ENCODE measurements at regions not wholly inside any gene's neighbourhood (a gene's known extent, or its start where the extent isn't known, plus 50 kb on each side); places are given as distances from the start of the nearest gene placed in this dataset.
"Not testable (repeated sequence)": the region's sequence is repeated elsewhere in the genome, so short reads cannot be mapped to it uniquely, and the experiment has no call there.

DNA sequence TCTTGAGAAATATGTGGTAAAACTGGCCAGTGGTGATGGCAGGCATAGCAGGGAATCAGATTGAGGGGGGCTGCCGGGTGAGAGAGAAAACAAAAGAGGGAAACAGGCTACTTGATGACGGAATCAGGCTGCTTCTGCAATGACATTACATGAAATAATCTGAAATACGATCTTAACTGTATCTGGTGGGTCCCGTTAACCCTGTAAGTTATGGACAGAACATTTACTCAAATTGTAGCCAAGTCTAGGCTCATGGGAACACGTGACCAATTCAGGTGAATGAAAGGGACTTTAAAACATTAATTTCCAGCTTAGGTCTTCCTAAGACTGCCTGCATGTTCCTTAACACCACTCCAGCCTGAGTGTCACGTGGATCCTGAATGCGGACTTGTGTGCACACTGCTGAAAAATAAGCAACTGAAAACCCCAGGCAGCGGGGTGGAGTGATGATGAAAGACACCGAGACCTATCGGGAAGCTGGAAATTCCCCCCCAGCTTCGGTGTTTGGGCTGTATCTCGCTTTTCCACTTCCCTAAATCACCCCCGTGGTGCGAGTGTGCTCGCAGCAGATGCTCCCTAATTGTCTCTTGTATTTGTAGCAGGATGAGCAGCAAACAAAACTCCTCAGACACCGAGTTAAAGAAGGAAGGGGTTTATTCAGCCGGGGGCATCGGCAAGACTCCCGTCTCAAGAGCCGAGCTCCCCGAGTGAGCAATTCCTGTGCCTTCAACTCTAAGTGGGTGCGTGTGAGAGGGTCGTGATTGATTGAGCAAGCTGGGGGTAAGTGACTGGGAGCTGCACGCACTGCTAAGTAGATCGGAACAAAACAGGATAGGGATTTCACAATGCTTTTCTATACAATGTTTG is 145.0 kb upstream of the GRK3 start:
- DNase-seq (ENCODE audit: low spot score): no peak

DNA sequence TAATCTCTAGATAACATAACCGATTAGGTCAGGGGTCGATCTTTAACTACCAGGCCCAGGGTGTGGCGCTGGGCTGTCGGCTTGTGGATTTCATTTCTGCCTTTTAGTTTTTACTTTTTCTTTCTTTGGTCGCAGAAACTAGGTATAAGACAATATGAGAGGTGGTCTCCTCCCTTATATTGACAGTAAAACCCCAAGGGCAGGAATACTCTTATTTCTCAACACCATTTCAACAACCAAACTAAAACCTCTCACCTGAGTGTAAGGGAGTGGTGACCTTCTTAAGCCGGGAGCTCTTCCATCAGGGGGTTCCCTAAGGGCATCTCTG is 144.4 kb upstream of the GRK3 start:
- DNase-seq (ENCODE audit: low spot score): not testable (repeated sequence)

DNA sequence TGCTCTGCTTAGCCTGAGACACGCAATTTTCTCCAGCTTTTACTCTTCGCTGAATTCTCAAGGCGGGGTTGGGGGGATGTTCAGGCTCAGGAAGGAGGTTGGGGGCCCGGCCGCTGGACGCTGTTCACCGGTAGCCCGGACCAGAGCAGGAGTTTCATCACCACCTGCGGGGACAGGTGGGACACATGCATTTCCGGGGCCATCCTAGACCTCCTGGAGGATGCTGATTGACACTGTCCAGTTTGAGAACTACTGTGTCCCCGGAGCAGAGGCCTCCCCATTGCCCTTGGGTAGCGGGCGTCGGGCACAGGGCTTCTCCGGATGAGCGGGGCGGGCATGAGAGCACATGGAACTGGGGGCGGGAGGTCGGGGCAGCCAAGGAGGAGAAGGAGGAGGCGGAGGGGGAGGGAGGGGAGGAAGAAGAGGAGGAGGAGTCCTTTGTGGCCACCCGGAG is 144.0 kb upstream of the GRK3 start:
- DNase-seq (ENCODE audit: low spot score): no peak

DNA sequence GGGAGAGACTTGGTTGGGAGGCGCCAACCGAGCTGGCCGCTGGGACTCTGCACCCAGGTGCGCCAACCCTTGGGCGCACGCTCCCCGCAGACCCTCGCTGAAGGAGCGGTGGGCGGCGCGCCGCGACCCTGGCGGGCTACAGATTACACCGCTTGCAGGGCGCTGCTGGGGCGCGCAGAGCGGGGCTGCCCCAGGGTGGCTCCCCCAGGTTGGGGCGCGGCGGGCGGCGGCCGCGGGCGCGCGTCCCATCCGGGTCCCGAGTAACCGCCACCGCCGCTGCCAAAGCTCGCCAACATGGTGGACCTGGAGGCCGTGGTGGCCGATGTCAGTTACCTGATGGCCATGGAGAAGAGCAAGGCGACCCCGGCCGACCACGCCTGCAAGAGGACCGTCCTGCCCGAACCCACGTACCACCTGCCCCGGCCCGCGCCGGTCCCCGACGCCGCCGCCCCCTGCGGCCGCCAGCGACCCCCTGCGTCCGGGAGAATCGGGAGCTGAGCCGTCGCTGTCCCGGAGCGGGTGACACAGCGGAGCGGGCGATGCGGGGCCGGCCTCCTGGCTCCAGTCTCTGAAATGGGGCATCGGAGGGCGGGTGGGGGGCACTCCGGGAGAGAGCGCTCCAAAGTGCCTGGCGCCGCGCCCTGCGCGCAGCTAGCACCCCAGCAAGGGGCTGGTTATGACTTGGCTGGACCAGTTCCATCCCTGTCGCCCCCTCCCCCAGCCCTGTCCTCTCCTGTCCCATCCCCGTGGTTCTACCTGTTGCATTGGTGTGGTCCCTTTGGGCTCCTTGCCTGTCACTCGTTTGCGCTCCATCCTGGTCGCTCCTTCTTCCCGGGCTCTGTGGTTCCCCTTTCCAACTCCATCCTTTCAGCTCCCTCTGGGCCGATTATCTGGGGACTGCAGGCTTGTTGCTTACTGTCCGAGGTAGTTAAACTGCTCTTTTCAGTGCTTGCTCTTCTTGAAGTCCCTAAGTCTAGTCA is 143.3 kb upstream of the GRK3 start:
- DNase-seq (ENCODE audit: low spot score): no peak

DNA sequence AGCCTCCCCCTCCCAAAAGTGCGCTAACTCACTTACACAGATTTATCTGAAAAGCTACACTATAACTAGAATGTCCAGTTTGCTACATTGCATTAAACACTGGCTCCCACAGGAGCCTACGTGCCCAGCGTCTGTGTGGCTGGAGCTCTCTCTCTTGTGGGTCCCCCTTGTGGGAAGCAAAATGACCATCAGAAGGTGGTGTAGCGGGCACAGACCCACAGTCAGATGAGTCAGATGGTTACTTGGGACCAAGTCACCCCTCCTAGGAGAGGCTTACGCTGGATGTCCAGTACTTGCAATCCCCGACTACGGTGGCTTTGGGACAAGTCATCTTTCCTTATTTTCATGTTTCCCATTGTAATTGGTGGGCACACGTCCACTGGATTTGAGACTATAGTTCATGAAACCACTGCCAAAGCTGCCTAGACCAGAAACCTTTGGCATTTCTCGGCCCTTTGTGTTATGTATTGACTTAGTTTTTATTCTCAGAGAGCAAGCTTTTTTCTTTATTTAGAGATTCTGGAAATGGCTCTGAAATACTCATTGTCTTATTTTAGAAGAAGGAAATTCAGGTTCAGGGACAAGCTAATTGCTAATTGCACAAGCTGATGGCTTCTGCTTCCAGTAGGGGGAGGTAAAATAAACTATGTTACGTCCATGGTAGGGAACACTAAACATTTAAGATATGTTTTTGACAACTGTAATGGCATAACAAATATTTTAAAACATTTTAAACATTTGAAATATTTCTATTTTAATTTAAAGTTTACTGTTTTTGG is 137.8 kb upstream of the GRK3 start:
- not testable (repeated sequence) for DNase-seq (ENCODE audit: low spot score)

DNA sequence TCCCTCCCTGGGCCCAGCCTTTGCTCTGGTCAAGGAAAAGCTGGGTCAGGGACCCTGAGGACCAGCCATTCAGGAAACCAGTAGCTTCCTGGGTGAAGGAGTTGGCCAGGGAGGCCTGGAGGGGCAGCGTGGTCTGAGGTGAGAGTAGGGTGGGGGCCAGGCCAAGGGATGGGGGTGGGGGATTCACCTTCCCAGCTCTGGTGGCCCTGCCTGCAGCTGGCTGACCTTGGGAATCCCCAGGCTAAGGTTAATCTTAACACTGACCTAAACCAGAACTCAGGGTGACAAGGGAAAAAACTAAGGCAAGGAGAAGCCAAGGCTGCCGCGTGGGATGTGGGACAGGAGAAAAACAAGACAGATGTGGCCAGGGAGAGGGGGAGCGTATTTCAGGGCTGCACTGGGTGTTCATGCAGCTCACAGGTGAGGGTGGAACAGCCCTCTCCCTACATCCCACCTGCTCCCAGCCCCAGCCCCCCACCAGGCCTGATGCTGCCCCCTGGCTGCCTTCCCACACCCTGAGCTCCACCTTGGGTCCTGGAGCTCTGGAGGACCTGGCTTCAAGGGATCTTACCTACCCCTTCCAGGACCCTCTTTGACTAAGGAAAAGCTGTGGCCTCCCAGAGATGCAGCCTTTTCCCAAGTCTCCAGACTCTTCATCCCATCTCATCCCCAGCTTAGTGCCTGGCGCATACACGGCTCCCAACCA is 132.7 kb upstream of the GRK3 start:
- DNase-seq (ENCODE audit: low spot score): not testable (repeated sequence)

DNA sequence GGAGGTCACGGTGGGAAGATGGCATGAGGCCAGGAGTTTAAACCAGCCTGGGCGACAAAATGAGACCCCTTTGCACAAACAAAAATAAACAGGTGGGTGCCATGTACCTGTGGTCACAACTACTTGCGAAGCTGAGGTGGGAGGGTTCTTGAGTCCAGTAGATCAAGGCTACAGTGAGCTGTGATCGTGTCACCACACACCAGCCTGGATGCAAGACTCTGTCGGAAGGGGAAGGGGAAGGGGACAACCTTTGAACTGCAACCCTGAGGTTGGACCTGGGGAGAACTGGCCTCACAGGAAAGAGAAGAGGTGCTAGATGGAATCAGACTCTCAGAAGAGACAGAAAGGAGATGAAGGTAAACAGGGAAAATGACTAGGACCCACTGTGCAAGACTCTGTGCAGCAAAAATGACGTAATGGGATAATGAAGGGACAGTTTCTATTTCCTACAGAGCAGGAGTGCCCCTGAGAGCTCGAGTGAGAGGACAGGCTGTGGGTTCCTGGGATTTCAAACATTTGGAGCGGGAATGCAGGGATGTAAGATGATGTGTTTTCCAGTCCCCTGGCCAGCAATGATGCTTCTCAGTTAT is 131.0 kb upstream of the GRK3 start:
- DNase-seq (ENCODE audit: low spot score): not testable (repeated sequence)

DNA sequence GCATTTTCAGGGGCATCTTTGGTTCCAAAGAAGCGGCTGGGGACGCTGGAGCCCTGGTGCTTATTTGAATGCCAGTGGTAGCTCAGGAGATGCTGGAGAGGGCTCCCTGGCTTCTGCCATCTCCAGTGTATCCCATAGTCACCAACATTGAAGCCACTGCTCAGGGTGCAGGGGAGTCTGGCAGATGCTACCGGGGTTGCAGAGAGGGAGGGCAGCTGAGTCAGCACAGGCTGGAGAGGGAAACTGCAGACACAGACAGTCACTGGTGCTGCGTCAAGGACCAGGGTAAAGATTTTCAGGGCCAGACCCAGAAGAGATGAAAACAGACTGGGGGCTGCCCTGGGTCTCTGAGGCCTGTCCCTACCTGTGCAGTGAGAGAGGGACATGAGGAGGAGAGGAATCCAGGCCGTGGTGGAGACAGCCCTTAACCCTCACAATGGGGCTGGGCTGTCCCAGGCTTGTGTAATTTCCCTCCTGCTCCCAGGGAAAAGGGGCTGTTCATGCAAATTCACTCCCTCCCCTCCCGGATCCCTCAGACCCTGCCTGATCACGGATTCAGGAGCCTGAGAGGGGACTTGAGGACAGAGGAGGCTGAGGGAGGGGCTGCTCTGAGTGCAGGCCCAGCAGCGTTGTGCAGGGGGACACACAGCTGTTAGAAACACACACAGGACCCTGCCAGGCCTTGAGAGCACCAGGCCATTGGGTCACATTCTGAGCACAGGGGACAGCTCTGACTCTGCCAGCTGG is 126.9 kb upstream of the GRK3 start:
- DNase-seq (ENCODE audit: low spot score): no peak

DNA sequence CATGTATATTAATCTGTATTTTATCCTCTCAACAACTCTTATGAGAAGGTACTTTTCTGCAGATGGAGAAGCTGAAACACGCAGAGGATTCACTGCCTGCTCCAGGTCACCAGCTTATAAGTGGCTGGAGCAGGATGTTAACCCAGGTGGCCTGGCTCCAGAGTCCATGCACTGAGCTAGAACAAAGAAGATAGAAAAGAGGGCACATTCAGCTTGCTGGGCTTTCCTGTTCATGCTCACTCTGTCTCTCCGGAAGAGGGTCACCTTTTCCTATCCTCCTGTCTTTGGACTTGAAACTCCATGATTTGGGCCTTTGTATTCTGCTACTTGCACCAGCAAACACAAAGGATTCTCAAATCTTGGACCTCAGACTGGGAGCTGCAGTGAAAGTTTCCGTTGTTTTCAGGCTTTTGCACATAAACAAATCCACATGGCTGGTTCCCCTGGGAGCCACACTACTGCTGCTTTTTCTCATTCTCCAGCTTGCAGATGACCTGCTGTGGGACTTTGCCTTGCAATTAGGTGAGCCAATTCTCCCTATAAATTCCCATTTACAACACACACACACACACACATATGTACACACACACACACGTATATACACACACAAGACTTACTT is 117.3 kb upstream of the GRK3 start:
- DNase-seq (ENCODE audit: low spot score): no peak

DNA sequence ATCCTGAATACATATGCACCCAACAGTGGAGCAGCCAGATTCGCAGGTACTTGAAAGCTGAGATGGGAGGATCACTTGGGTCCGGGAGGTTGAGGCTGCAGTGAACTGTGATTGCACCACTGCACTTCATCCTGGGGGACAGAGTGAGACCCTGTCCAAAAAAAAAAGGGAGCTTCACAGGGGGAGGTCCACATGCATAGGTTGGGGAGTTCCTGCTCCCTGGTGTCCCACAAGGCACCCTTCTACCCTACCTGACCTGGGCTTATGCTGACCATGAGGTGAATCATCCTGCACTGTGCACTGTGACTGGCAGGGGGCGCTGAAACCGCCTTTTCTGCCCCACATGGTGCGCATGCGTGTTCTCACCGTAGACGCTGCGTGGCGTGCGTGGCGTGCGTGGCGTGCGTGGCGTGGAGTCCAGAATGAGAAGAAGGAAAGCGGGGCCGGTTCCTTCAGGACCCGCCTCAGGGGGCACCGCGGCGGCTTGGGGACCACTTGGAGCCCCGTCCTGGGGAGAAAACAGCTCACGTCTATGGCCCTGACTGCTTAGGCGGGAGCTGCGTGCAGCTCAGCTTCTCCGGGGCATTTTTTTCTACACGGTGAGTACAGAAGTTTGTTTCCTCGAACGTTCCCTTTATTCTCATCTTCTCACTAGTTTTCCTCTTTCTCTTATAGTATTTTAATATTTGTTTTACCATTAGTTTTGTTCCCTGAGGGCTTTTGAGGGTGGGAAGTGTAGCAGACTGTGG is 116.6 kb upstream of the GRK3 start:
- DNase-seq (ENCODE audit: low spot score): peak; percentile 92

DNA sequence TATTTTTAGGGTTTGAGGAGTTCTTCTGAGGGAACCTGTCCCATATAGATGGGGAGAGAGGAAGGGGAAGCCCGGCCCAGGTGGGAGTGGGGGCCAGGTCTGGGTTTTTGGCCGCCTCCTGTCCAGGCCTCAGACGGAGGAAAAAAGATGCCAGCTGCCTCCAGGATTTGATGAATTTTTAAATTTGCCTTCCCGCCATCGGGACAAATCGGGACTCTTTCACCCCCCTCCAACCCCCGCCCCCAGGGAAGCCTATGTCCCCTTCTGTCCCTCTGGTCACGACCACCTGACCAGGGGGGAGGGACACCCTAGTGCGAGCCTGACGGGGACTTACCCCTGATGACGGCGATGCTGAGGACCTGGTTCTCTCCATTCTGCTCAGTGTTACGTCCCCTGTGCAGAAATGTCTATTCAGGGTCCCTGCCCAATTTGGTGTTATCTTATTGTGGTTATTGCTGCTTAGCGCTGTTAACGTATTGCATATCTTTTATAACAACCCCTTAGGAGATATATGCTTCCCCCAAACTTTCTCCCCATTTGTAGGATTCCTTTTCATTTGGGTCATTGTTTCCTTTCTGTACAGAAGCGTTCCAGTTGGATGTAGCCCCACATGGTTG is 115.9 kb upstream of the GRK3 start:
- peak; percentile 20 for DNase-seq (ENCODE audit: low spot score)

DNA sequence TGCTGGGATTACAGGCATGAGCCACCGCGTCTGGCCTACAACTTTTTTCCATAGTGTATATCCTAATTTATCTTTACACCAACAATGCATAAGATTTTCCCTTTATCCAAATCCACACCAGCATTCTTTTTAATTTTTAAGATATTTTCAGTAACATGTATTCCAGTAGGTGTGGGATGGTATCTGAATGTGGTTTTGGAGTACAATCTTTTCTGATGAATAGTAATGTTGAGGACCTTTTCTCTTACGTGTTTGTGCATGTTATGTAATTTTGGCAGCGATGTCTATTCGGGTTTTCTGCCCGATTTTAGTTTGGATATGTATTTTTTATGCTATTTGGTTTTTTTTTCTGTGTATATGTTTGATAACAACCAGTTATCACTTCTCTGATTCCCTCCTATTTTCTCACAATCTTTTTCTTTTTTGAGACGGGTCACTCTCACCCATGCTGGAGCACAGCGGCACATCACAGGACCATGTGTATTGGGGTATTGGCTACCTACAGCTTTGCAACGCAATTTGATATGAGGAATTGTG is 114.6 kb upstream of the GRK3 start:
- DNase-seq (ENCODE audit: low spot score): no peak

DNA sequence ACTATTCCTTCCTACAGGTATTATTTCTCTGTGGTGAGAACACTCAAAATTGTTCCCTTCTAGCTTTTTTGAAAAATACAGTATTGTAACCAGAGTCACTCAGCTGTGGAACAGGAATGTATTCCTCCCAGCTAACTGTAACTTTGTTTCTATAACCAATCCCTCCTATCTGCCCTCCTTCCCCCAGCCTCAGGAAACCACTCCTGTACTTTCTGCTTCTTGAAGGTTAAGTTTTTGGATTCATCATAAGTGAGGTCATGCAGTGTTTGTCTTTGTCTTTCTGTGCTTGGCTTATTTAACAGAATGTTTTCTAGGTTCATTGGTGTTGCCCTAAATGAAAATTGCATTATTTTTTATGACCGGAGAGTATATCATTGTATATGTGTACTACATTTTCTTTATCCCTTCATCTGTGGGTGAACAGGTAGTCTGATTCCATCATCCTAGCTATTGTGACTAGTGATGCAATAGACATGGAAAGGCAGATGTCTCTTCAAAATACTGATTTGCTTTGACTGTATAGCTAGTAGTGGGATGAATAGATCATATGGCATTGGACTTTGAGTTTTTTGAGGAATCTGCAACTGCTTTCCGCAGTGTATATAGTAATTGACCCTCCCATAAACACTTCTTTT is 112.9 kb upstream of the GRK3 start:
- DNase-seq (ENCODE audit: low spot score): no peak

DNA sequence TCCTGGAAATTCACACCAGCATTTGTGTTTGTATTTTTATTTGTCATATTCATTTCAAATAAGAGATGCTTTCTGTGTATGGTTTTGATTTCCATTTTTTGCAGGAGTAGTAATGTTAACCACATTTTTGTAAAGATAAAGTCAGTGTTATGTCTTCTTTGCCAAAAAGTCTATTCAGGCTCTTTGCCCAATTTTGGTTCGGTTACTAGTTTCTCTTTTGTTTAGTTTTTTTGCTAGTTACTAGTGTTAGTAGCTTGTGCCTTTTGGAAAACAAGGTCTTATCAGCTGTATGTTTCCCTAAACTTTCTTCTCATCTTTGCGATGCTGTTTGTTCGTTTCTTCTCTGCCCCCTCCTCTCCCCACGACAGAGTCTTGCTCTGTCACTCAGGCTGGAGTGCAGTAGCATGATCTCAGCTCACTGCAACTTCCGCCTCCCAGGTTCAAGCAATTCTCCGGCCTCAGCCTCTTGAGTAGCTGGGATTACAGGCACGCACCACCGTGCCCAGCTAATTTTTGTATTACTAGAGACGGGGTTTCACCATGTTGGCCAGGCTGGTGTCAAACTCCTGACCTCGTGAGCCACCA is 112.3 kb upstream of the GRK3 start:
- DNase-seq (ENCODE audit: low spot score): no peak

DNA sequence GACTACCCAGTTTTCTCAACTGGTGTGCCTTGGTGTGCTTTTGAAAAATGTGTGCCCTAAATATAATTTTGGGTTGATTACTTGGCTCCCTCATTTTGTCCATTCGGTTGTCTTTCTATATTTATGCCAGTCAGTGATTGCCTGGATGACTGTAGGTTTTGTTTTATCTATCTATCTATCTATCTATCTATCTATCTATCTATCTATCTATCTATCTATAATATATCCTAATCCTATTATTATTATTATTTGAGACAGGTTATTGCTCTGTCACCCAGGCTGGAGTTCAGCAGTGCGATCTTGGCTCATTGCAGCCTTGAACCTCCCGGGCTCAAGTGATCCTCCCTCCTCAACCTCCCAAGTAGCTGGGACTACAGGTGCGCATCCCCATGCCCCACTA is 111.4 kb upstream of the GRK3 start:
- DNase-seq (ENCODE audit: low spot score): no peak

DNA sequence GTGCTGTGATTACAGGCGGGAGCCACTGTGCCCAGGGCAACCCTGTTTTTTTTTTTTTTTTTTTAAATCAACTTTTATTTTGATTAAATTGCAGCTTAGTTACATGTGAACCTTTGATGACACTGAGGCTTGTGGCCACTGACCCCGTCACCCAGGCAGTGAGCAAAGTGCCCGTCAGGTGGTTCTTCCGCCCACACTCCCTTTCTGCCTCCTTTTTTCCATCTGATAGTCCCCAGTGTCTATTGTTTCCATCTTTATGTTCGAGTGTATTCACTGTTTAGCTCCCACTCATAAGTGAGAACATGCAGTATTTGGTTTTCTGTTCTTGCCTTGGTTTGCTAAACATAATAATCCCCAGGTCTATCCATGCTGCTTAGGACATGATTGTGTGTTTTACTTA is 110.9 kb upstream of the GRK3 start:
- DNase-seq (ENCODE audit: low spot score): no peak

DNA sequence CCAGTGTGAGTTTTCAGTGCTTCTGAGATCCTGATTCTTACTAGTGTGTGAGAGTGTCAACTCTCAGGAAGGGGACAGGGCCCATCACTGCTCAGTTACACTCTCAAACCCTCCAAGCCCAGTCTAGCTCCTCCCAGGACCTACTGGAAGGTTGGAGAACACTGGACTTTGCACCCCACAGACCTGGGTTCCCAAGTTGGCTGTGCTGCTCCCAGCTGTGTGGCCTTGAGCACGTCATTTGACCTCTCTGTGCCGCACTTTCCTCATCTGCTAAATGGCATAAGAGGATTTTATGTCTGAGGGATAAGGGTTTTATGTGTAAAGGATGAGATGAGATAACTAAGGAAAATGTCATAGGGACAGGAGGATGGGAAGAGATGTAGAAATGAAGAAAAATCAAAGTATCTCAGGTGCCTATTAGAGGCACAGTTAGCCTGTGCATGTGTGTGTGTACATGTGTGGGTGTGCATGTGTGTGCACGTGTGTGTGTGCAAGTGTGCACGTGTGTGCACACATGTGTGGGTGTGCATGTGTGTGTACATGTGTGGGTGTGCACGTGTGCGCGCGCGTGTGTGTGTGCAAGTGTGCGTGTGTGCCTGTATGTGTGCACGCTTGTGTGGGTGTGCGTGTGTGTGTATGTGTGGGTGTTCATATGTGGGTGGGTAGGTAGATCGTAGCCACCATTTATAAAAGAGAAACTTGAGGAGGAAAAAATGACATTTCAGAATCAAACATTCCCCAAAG is 108.0 kb upstream of the GRK3 start:
- not testable (repeated sequence) for DNase-seq (ENCODE audit: low spot score)

Data from hematopoietic multipotent progenitor cell treated with erythropoietin and hydrocortisone succinate and interleukin-3 and kit ligand, for 17 days (in vitro differentiated cells).